Activated T-helper 1 cell treated with Interleukin-2 at 50 U/mL for 16 hours (primary cell): ENCODE measurements at regions not wholly inside any gene's neighbourhood (a gene's known extent, or its start where the extent isn't known, plus 50 kb on each side); places are given as distances from the start of the nearest gene placed in this dataset.
"Not testable (repeated sequence)": the region's sequence is repeated elsewhere in the genome, so short reads cannot be mapped to it uniquely, and the experiment has no call there.

ENCODE experiments used
- DNase-seq: peaks from one replicate; pipeline ENCODE4 v3.0.0-alpha.2; 2020; ENCODE audit warnings: low read depth

- DNase-seq = no peak
Observed at GRCh38 chrX:20712811-20713210, 446.1 kb upstream of the RPS6KA3 start.

GRCh38 chrX:20711366-20711765, 444.7 kb upstream of the RPS6KA3 start:
- no peak for DNase-seq

GRCh38 chrX:20693078-20693477, 426.4 kb upstream of the RPS6KA3 start:
- DNase-seq = no peak

- no peak for DNase-seq
Observed at GRCh38 chrX:20686256-20686655, 419.5 kb upstream of the RPS6KA3 start.

GRCh38 chrX:20685652-20686051, 418.9 kb upstream of the RPS6KA3 start:
- no peak for DNase-seq

GRCh38 chrX:20681683-20682082, 415.0 kb upstream of the RPS6KA3 start:
- no peak for DNase-seq

- DNase-seq = no peak
Observed at GRCh38 chrX:20680998-20681397, 414.3 kb upstream of the RPS6KA3 start.

GRCh38 chrX:20672476-20672875, 405.8 kb upstream of the RPS6KA3 start:
- DNase-seq = no peak

- DNase-seq = not testable (repeated sequence)
Observed at GRCh38 chrX:20671746-20672145, 405.0 kb upstream of the RPS6KA3 start.

- no peak for DNase-seq
Observed at GRCh38 chrX:20670611-20671010, 403.9 kb upstream of the RPS6KA3 start.

- DNase-seq = no peak
Observed at GRCh38 chrX:20668550-20668949, 401.8 kb upstream of the RPS6KA3 start.

- no peak for DNase-seq
Observed at GRCh38 chrX:20666331-20666730, 399.6 kb upstream of the RPS6KA3 start.

GRCh38 chrX:20665481-20665880, 398.8 kb upstream of the RPS6KA3 start:
- DNase-seq = no peak

- DNase-seq = no peak
Observed at GRCh38 chrX:20664774-20665173, 398.1 kb upstream of the RPS6KA3 start.

- no peak for DNase-seq
Observed at GRCh38 chrX:20664131-20664530, 397.4 kb upstream of the RPS6KA3 start.

- no peak for DNase-seq
Observed at GRCh38 chrX:20663336-20663735, 396.6 kb upstream of the RPS6KA3 start.

- no peak for DNase-seq
Observed at GRCh38 chrX:20656721-20657120, 390.0 kb upstream of the RPS6KA3 start.

- no peak for DNase-seq
Observed at GRCh38 chrX:20654596-20655106, 387.9 kb upstream of the RPS6KA3 start.

GRCh38 chrX:20653070-20653469, 386.4 kb upstream of the RPS6KA3 start:
- DNase-seq = no peak

- no peak for DNase-seq
Observed at GRCh38 chrX:20641954-20642353, 375.2 kb upstream of the RPS6KA3 start.

- DNase-seq = no peak
Observed at GRCh38 chrX:20639115-20639514, 372.4 kb upstream of the RPS6KA3 start.

- DNase-seq = no peak
Observed at GRCh38 chrX:20637351-20637750, 370.6 kb upstream of the RPS6KA3 start.

GRCh38 chrX:20633451-20633850, 366.7 kb upstream of the RPS6KA3 start:
- no peak for DNase-seq

GRCh38 chrX:20623448-20623847, 356.7 kb upstream of the RPS6KA3 start:
- DNase-seq = no peak

- DNase-seq = no peak
Observed at GRCh38 chrX:20620306-20620705, 353.6 kb upstream of the RPS6KA3 start.
